Esophagus muscularis mucosa (tissue), 3 donors: ENCODE measurements at regions not wholly inside any gene's neighbourhood (a gene's known extent, or its start where the extent isn't known, plus 50 kb on each side); places are given as distances from the start of the nearest gene placed in this dataset.

ENCODE experiments used
- POLR2A ChIP-seq: fragments of 450-650 bp; IDR thresholded peaks from one replicate; pipeline ENCODE4 v1.6.1; 2017; ENCODE audit warnings: antibody characterized with exemption, moderate library complexity, mild to moderate bottlenecking, low read depth
- POLR2AphosphoS5 ChIP-seq, 2 donors: sonication (generic); formaldehyde crosslinking; IDR thresholded peaks; one replicate each; pipeline ENCODE4 v1.6.1; 2017; ENCODE audit warnings: antibody characterized with exemption in 2 of 2
- TF ChIP-seq, protein P1 (sequence below), 3 experiments: fragments of 200-600 bp in 2 of 3; fragments of 450-650 bp in 1 of 3; sonication (generic) in 2 of 3; IDR thresholded peaks; one replicate each; pipeline ENCODE4 v1.5.1; 2017 to 2019; ENCODE audit warnings: antibody characterized with exemption in 3 of 3, mild to moderate bottlenecking in 2 of 3, moderate library complexity in 1 of 3

DNA sequence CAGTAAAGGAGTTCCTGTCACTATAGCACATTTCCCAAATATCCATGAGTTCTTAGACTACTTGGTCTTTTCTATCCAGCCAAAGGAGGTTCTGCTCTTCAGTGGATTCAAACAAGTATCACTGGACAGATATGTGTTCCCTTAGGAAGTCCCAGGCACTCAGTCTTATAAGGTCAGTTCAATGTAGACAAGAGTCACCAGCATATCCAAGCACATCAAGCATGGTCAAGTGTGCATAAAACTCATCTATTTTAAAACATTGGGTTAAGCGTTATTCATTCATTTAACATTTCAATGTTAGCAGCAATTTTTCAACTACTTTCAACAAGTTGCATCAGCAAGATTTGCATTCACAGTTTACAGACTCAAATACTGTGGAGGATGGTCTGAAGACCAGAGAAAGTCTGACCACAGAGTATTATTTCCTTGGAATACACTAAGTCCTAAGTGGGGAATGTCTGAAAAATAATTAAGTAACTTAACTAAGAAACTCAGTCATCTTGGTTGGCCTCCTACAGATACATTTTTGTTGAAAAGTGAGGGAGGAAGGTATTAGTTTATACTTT lies 630.5 kb upstream of the IGFBP7 start:
- TF ChIP-seq, protein P1, sequence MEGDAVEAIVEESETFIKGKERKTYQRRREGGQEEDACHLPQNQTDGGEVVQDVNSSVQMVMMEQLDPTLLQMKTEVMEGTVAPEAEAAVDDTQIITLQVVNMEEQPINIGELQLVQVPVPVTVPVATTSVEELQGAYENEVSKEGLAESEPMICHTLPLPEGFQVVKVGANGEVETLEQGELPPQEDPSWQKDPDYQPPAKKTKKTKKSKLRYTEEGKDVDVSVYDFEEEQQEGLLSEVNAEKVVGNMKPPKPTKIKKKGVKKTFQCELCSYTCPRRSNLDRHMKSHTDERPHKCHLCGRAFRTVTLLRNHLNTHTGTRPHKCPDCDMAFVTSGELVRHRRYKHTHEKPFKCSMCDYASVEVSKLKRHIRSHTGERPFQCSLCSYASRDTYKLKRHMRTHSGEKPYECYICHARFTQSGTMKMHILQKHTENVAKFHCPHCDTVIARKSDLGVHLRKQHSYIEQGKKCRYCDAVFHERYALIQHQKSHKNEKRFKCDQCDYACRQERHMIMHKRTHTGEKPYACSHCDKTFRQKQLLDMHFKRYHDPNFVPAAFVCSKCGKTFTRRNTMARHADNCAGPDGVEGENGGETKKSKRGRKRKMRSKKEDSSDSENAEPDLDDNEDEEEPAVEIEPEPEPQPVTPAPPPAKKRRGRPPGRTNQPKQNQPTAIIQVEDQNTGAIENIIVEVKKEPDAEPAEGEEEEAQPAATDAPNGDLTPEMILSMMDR (IDR thresholded peaks at IDR 0.05): no peak
- TF ChIP-seq POLR2AphosphoS5 (IDR thresholded peaks at IDR 0.05) (no peak), POLR2A (no peak)
